ENCODE measurements at regions not wholly inside any gene's neighbourhood (a gene's known extent, or its start where the extent isn't known, plus 50 kb on each side); places are given as distances from the start of the nearest gene placed in this dataset.

- Histone ChIP-seq H2BK5ac (ENCODE audit: insufficient read length, low read length) (no peak overlapping the region), H3K9ac (ENCODE audit: extremely low read depth, insufficient read length, low read length) (no peak overlapping the region), H3K9me3 (ENCODE audit: control insufficient read depth, low read depth, low read length) (no peaks in the 10 kb centered on the region), H3K18ac (ENCODE audit: insufficient read length, low read depth, low read length) (no peak overlapping the region), H3K79me1 (ENCODE audit: insufficient read depth, low read depth, low read length, poor library complexity, severe bottlenecking) (no peaks in the 10 kb centered on the region), H3K14ac (ENCODE audit: insufficient read depth, low read length) (no peak overlapping the region), H3K4ac (ENCODE audit: low read depth, low read length) (no peak overlapping the region), H4K8ac (replicated peaks; ENCODE audit: insufficient read length, low read depth, low read length) (no peak overlapping the region), H2AK5ac (ENCODE audit: insufficient read length, low read length) (no peak overlapping the region), H2BK120ac (ENCODE audit: low read depth, low read length, poor library complexity, severe bottlenecking) (no peak overlapping the region), H2BK15ac (ENCODE audit: low read depth, low read length) (no peak overlapping the region), H3K79me2 (ENCODE audit: insufficient read depth, low read length) (no peaks in the 10 kb centered on the region), H3K27me3 (ENCODE audit: insufficient read depth, low read length) (no peaks in the 10 kb centered on the region), H4K91ac (ENCODE audit: insufficient read length, low read depth, low read length) (no peak overlapping the region), H2BK20ac (ENCODE audit: low read depth, low read length, poor library complexity, severe bottlenecking) (no peak overlapping the region), H2BK12ac (ENCODE audit: insufficient read length, low read depth, low read length) (no peak overlapping the region), H3T11ph (ENCODE audit: low read length) (no peak overlapping the region), H4K20me1 (ENCODE audit: control insufficient read depth, insufficient read depth, insufficient read length) (no peaks in the 10 kb centered on the region), H4K5ac (ENCODE audit: insufficient read length, low read depth, low read length) (no peak overlapping the region), H3K56ac (ENCODE audit: insufficient read length, low read depth, low read length) (no peak overlapping the region), H3K4me2 (ENCODE audit: insufficient read depth, insufficient read length, low read length) (no peak overlapping the region), H3K23ac (ENCODE audit: insufficient read length, low read depth, low read length) (no peak overlapping the region), H2AFZ (ENCODE audit: low read length) (no peak overlapping the region), H3K4me1 (ENCODE audit: insufficient read depth, low read length) (no peaks in the 10 kb centered on the region), H3K27ac (ENCODE audit: insufficient read length, low read depth, low read length) (no peak overlapping the region), H3K23me2 (ENCODE audit: insufficient read length, low read depth, low read length, poor library complexity, severe bottlenecking) (no peaks in the 10 kb centered on the region)
- no CpG with 5 or more reads among the region's 1 CpG for WGBS (ENCODE audit: extremely low coverage, insufficient read length, low lambda C conversion rate)
- no peaks in the 10 kb centered on the region; a peak in 1 of 4 replicates for H3K4me1 Mint-ChIP-seq
- TF ChIP-seq CTCF (conservative IDR thresholded peaks at IDR 0.05): no peak
- no peak overlapping the region for H3K27ac Mint-ChIP-seq
- peaks cover 0 to 2% (median 0%) of the 10 kb centered on the region in 3 experiments; a peak in 2 of 7 replicates for H3K36me3 Mint-ChIP-seq (ENCODE audit: insufficient read depth in 1 of 3, low read depth in 3 of 3)
- peaks cover 35 to 47% of the 10 kb centered on the region in 2 experiments for H3K9me3 Mint-ChIP-seq
- DNase-seq: no peak
- no peak overlapping the region for H3K4me3 Mint-ChIP-seq
- peaks cover 2% of the 10 kb centered on the region; the same call in 1 of the 2 replicates for H3K27me3 Mint-ChIP-seq (ENCODE audit: low read depth)
These were observed 126.1 kb downstream of the ASB9 start for GRCh38 chrX:15143825-15144121.
